T47D (cell line): ENCODE measurements at regions not wholly inside any gene's neighbourhood (a gene's known extent, or its start where the extent isn't known, plus 50 kb on each side); places are given as distances from the start of the nearest gene placed in this dataset.
A peak's percentile ranks its signal among the peaks of the same experiment; 100 is the strongest.
"Not testable (repeated sequence)": the region's sequence is repeated elsewhere in the genome, so short reads cannot be mapped to it uniquely, and the experiment has no call there.

Experiments
- DNase-seq, 2 experiments: peaks; one replicate each; pipeline versions ENCODE4 v3.0.0 to v3.0.0-alpha.2; 2011 to 2012; ENCODE audit warnings: low read depth in 1 of 2, low spot score in 1 of 2
- JUND ChIP-seq: IDR thresholded peaks from 2 replicates; pipeline ENCODE4 v1.6.1; 2012; ENCODE audit warnings: low read depth
- in situ Hi-C: cut with HindIII; loops from 2 replicates; pipeline ENCODE4 v1.10.0; 2016; ENCODE audit warnings: low sequenced_read_pairs, low pct_unique_long_range_greater_than_20kb

GRCh38 chr13:63446329-63446728 lies 2030.7 kb upstream of the PCDH20 start:
- DNase-seq: no peak
- in situ Hi-C loops: no loop called here
- TF ChIP-seq JUND: no peak

- DNase-seq, in situ Hi-C loops: not testable (repeated sequence)
These were observed 2028.6 kb upstream of the PCDH20 start for GRCh38 chr13:63444225-63444624.

DNA sequence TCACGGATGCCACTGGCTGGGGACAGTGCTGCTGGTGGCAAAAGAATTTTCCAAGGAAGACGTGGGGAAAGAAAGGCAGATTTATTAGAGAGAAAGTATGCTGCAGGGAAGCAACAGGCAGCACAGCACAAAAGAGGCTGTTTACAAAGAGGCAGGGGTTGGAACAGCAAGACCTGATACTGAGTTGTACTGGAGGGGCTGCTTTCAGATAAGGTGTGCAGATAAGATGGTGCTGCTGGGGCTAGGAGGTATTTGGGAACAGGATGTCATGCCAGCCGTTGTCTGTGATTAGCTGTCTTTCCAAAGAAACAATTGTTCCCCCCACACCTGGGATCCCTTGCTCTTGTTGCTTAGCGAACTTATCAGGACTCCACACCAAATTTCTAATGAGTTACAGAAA lies 2023.3 kb upstream of the PCDH20 start:
- DNase-seq: no peak
- TF ChIP-seq JUND: no peak

GRCh38 chr13:63436325-63436668 lies 2020.6 kb upstream of the PCDH20 start:
- no peak for DNase-seq
- in situ Hi-C loops: no loop called here
- TF ChIP-seq JUND: no peak

More for the DNA sequence above, 2023.3 kb upstream of the PCDH20 start:
- in situ Hi-C loops: no loop called here

DNA sequence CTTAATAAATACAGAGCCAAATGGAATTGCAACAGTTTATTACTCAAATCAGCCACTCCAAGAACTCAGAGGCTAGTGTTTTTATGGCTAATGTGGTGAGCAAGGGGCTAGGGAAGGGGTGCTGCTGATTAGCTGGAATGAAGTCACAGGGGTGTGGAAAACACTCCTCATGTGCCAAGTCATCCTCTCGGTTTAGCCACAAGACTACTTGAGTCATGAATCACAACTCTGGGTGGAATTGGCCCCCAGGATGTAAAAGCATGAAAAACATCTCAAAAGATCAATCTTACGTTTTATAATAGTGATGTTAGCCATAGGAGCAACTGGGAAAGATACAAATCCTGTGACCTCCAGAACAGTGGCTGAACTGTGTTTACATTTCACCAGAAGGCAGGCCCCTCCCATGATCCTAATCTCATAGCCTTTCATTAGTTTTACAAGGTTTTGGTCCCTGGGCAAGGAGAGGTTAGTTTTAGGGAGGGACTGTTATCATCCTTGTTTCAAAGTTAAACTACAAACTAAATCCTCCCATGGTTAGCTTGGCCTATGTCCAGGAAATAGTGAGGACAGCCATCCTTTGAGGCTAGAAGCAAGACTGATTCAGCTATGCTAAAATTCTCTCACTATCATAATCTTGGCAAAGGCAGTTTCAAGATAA lies 2020.1 kb upstream of the PCDH20 start:
- no peak for DNase-seq
- no peak for TF ChIP-seq JUND
- in situ Hi-C loops: no loop called here

GRCh38 chr13:63433546-63434150 lies 2018.0 kb upstream of the PCDH20 start:
- peak in 1 of 2 experiments; percentile 9 for DNase-seq
- TF ChIP-seq JUND: no peak
- in situ Hi-C loops: no loop called here

- TF ChIP-seq JUND: no peak
- in situ Hi-C loops: no loop called here
- no peak for DNase-seq
These were observed 2011.5 kb upstream of the PCDH20 start for GRCh38 chr13:63427170-63427569.

DNA sequence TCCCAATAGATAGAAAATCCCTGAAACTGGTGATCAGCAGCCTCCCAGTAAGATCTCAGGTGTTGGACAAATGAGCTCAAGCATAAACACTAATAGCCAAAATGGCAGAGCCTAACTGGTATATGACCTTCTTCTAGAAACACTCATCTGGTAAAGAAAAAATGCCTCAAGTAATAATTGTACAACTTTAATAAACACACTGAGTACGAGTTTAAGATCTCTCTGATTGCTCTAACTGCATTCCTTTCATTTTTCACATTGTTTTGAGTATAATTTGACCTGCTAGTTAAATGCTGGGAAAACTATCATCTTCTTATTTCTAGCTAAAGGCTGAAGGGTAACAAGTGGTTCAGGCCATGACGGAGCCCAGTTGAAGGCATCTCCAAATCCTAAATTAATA lies 2009.5 kb upstream of the PCDH20 start:
- DNase-seq: peak in 1 of 2 experiments; percentile 35
- no peak for TF ChIP-seq JUND
- in situ Hi-C loops: no loop called here

DNA sequence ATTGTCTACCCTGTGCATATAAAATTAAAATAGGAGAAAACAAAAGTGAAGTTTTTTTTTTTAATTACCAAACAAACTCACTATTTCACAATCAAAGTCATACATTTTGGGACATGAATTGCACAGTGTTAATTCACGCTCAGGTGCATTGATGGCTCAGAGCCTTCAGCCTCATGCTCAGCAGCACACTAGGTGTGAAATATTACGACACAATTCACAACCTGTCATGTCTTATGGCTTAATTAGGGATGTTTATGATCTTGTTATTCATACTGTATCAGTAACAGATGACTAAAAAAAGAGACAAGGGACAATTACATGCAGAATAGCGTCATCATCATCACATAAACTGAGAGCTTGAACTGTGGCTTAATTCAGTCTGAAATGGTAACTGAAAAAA lies 2005.5 kb upstream of the PCDH20 start:
- in situ Hi-C loops: no loop called here
- no peak for DNase-seq
- TF ChIP-seq JUND: no peak

DNA sequence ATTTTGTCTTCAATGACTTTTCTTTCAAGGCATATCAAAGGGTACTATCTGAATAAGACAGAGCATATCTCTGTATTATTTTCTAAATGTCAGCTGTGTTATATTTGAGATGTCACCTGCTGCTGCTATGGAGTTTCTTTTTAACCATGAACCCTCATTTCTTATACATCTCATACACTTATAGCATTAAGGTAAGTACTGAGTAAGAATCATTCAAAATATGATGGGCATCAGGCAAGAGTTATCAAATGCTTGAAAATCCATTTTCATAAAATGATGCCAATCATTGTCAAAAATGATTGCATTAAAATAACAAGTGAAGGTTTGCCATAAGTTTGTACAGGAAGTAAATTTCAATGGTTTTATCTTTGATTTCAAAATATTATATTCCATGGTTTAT lies 2005.0 kb upstream of the PCDH20 start:
- in situ Hi-C loops: no loop called here
- TF ChIP-seq JUND: no peak
- DNase-seq: no peak

DNA sequence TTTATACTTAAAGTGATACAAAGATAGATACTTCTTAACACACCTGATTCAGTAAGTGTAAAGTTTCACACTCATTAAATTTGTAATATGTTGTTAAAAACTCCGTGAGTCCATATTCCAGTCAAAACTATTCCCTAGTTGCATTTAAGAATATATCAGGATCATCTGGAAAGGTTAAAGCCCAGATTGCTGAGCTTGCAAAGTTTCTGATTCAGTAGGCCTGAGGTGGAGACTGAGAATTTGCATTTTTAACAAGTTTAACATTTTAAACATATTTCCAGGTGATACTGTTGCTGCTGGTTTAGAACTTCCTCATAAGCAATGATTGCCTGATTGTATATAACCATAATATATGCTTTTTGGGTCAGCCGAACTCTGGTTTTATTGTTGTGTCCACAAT lies 1998.6 kb upstream of the PCDH20 start:
- no peak for DNase-seq
- TF ChIP-seq JUND: no peak
- in situ Hi-C loops: no loop called here

DNA sequence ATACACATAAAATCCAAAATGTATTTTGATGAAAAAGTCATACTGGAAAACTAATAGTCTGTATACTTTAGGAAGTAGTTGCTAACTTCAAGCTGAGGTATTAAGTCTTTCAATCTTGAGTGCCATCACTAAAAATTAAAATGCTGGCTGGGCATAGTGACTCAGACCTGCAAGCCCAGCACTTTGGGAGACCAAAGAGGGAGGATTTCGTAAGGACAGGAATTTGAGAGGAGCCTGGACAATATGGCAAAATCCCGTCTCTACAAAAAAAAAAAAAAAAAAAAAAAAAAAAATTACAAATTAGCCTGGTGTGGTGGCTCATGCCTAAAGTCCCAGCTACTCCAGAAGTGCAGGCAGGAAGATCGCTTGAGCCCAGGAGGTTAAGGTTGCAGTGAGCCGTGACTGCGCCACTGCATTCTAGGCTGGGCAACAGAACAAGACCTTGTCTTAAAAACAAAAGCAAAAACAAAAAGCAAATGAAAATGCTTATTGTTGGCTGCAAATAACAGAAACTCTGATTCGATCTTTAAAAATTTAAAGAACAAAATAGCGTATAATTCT lies 1994.2 kb upstream of the PCDH20 start:
- in situ Hi-C loops: no loop called here
- no peak for TF ChIP-seq JUND
- DNase-seq: no peak

DNA sequence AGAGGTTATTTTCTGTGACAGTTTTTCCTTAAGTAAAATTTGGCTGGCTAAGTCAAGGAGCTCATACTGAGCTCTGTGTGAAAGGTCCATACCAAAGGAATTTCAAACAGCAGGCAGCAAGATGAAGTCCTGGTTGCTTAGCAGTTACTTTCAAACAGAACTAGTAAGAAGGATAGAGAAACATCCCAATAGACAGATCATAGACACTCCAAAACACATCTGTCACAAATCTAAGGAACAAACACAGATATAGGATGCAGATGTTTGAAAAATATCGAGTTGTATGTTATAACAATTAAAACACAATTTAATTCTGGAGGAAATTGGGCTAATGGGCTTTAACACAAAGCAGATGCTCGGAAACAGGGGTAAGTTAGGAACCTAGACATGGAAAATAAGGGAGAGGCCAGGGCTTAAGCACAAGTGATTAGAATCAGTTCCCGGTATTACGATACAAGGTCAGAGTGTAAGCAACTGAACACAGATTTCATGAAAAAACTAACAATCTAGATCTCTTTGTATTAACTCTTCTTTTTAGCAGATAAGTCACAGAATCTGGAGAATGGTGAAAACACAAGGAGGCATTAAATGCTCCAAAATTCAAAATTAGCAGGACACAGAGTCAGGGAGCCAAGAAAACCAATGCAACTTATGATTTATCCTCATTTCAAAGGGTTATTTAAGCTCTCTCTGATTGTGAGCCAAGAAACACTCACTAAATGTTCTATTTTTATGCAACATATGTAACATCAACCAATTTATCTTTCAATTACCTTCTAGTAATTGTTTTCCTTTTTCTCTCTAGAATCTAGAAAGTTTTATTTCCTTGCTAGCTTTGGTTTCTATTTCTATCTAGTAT lies 1992.9 kb upstream of the PCDH20 start:
- in situ Hi-C loops: no loop called here
- TF ChIP-seq JUND: no peak
- no peak for DNase-seq
